ENCODE measurements at regions not wholly inside any gene's neighbourhood (a gene's known extent, or its start where the extent isn't known, plus 50 kb on each side); places are given as distances from the start of the nearest gene placed in this dataset.

- TF ChIP-seq, protein P1, sequence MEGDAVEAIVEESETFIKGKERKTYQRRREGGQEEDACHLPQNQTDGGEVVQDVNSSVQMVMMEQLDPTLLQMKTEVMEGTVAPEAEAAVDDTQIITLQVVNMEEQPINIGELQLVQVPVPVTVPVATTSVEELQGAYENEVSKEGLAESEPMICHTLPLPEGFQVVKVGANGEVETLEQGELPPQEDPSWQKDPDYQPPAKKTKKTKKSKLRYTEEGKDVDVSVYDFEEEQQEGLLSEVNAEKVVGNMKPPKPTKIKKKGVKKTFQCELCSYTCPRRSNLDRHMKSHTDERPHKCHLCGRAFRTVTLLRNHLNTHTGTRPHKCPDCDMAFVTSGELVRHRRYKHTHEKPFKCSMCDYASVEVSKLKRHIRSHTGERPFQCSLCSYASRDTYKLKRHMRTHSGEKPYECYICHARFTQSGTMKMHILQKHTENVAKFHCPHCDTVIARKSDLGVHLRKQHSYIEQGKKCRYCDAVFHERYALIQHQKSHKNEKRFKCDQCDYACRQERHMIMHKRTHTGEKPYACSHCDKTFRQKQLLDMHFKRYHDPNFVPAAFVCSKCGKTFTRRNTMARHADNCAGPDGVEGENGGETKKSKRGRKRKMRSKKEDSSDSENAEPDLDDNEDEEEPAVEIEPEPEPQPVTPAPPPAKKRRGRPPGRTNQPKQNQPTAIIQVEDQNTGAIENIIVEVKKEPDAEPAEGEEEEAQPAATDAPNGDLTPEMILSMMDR (IDR thresholded peaks at IDR 0.05) = no peak
- no peak for TF ChIP-seq POLR2A (IDR thresholded peaks at IDR 0.05)
Observed at GRCh38 chr12:46904406-46905238, 78.8 kb upstream of the SLC38A4 start.
